HG03135 (cell line): ENCODE measurements at regions not wholly inside any gene's neighbourhood (a gene's known extent, or its start where the extent isn't known, plus 50 kb on each side); places are given as distances from the start of the nearest gene placed in this dataset.
"Not testable (repeated sequence)": the region's sequence is repeated elsewhere in the genome, so short reads cannot be mapped to it uniquely, and the experiment has no call there.

ENCODE experiments used
- ATAC-seq: cut with Tn5 transposase; IDR thresholded peaks from one replicate; pipeline ENCODE4 v1.9.1; 2021; ENCODE audit warnings: mild to moderate bottlenecking, moderate library complexity; ENCODE audit not compliant: unreplicated experiment

- ATAC-seq, result no peak
These were observed 1059.3 kb downstream of the TMEM121 start for GRCh38 chr14:106585692-106586091.

GRCh38 chr14:106586098-106586704 is 1059.8 kb downstream of the TMEM121 start:
- ATAC-seq, result no peak

GRCh38 chr14:106591539-106591938 is 1065.2 kb downstream of the TMEM121 start:
- ATAC-seq, result not testable (repeated sequence)

GRCh38 chr14:106592115-106592852 is 1065.9 kb downstream of the TMEM121 start:
- ATAC-seq, result not testable (repeated sequence)

GRCh38 chr14:106599209-106599608 is 1072.8 kb downstream of the TMEM121 start:
- no peak for ATAC-seq

GRCh38 chr14:106605548-106606448 is 1079.4 kb downstream of the TMEM121 start:
- no peak for ATAC-seq

- ATAC-seq, result no peak
These were observed 1080.6 kb downstream of the TMEM121 start for GRCh38 chr14:106606936-106607335.

- no peak for ATAC-seq
These were observed 1084.3 kb downstream of the TMEM121 start for GRCh38 chr14:106610691-106611090.

- ATAC-seq, result no peak
These were observed 1086.9 kb downstream of the TMEM121 start for GRCh38 chr14:106613256-106613655.

- not testable (repeated sequence) for ATAC-seq
These were observed 1092.1 kb downstream of the TMEM121 start for GRCh38 chr14:106618471-106618951.

GRCh38 chr14:106619606-106620005 is 1093.2 kb downstream of the TMEM121 start:
- no peak for ATAC-seq

GRCh38 chr14:106620368-106620767 is 1094.0 kb downstream of the TMEM121 start:
- ATAC-seq, result no peak

- no peak for ATAC-seq
These were observed 1095.9 kb downstream of the TMEM121 start for GRCh38 chr14:106622200-106622745.

- no peak for ATAC-seq
These were observed 1098.8 kb downstream of the TMEM121 start for GRCh38 chr14:106625186-106625585.

- not testable (repeated sequence) for ATAC-seq
These were observed 1100.1 kb downstream of the TMEM121 start for GRCh38 chr14:106626469-106626868.

- not testable (repeated sequence) for ATAC-seq
These were observed 1100.7 kb downstream of the TMEM121 start for GRCh38 chr14:106626942-106627588.

GRCh38 chr14:106631879-106632278 is 1105.5 kb downstream of the TMEM121 start:
- ATAC-seq, result no peak

GRCh38 chr14:106633721-106634120 is 1107.3 kb downstream of the TMEM121 start:
- ATAC-seq, result no peak

- ATAC-seq, result no peak
These were observed 1109.2 kb downstream of the TMEM121 start for GRCh38 chr14:106635569-106635968.

- not testable (repeated sequence) for ATAC-seq
These were observed 1112.5 kb downstream of the TMEM121 start for GRCh38 chr14:106638786-106639452.
